ENCODE measurements at regions not wholly inside any gene's neighbourhood (a gene's known extent, or its start where the extent isn't known, plus 50 kb on each side); places are given as distances from the start of the nearest gene placed in this dataset.
"Not testable (repeated sequence)": the region's sequence is repeated elsewhere in the genome, so short reads cannot be mapped to it uniquely, and the experiment has no call there.

DNA sequence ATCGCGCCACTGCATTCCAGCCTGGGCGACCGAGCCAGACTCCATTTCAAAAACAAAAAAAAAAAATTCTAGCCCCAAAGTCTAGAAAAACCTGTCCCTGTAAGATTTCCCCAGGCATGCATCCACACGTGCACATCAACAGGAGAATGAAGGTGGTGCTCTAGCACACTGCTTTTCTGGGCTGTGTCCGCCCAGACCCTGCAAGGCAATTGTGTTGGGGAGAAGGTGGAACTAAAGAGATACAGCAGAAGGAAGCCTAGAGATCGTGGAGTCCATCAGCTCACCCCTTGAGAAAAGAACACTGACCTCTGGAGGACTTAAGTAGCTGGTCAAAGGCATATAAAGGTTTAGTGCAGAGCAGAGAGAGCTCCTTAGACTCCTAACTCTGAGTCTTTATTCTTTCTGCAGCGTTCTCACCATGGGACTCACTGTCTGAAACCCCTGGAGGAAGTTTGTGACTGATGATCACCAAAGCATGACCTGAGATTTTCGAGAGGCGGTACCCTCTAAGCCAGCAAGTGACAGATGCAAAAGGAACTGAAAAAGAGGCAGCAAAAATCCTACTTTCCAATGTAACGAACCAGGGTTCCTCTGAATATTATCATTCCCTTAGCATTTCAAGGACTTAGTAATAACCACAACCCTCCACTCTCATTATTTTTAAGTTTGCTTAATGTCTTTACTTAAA lies 179.8 kb downstream of the MEX3B start:
- DNase-seq, result no peak

DNA sequence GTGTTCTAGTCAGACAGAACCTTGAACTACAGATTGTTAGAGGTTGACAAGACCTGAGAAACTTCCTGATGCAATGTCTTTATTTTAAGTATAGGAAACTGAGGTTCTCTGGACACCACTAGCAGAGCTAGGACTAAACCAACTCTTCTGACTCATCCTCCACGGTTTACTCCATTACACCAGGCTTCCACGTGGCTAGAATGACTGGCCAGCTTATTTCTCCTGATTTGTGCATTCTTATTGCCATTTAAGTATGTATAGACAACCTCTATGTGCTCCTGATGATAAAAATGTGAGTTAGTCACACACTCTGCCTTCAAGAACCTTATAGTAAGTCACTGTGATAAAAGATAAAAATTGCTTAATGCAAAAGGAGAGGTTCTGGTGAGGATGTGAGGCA lies 182.7 kb downstream of the MEX3B start:
- DNase-seq, result no peak

DNA sequence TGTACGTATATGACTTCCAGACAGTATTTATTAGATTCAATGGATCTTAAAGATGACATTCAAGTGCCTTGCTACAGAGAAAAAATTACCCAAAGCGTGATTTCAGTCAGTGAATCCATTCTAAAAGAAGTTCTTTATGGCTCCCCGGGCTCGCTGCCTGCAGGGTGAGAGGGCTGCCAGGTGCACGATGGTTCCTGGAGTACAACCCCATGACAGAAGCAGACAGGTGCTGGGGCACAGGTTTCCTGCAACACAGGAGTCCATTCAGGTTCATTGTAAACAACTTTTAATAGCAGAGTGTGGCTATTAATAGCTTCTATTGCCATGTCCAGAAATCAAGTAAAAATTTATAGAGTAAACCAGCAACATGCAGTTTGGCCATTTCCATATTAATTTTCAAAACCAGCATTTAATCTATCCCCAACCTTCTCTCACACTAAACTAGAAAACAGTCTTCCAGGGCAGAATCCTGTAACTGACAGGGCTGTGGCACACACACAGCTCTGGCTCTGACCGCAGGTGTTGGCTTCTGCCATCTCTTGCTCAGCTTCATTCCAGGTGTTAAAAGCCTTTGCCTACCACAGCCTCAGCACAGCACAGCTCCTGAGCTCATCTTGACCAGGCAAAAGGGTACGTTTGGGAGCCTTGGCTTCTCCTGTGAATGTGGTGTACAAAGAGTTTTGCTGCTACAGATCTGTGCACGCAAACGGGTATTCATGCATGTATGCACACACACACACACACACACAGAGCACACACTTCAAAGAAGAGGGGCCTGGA lies 185.9 kb downstream of the MEX3B start:
- no peak for DNase-seq

DNA sequence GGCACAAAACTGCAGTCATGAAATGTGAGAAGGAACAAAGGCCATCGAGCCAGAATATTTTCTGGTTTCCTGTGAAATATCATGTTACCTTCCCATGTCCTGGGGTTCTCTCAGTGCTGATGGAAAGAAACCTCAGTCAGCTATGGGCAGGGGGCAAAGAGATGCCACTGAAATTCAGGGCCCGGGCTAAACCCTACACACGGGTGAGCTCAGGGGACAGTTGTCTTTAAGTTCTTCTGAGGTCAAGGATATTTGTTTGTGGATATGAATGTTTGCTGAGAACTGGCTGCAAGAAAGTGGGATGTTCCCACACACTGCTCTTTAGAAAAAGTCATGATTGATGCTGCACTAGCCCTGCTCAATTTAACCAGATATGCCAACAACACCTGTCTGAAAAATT lies 187.2 kb downstream of the MEX3B start:
- no peak for DNase-seq

DNA sequence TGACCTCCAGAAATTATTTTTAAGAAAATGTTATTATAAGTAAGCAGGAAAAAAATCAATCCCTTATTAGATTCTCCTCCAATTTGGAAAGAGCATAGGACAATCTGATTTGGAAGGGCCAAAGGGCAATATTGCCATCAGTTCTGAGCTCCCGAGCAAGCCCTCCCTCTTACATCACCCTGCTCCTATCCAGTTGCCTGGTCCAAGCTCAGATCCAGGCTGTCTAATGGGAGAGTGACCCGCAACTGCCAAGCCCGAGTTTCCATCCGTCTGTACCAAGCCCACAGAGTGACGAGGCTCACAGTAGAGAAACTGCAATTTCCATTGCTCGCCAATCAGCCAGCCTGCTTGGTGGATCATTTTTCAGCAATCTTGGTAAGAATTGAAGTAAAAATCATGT lies 187.7 kb downstream of the MEX3B start:
- no peak for DNase-seq

DNA sequence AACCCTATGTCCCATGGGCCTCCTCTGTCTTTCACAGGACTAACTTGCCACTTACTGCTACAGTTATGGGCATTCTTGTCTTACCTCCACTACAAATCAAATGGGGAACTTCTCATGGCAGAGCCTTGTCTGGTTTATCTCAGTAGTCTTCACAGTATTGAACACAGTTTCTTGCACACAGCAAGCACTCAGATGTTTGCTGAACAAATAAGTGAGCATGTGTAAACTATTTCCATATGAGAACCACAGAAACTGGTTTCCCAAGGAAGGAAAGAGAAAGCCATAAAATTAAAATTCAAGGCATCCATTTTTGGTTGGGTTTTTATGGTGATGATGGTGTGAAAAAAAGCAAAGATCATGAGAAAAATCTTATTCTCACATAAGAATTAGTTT lies 189.2 kb downstream of the MEX3B start:
- DNase-seq, result no peak

DNA sequence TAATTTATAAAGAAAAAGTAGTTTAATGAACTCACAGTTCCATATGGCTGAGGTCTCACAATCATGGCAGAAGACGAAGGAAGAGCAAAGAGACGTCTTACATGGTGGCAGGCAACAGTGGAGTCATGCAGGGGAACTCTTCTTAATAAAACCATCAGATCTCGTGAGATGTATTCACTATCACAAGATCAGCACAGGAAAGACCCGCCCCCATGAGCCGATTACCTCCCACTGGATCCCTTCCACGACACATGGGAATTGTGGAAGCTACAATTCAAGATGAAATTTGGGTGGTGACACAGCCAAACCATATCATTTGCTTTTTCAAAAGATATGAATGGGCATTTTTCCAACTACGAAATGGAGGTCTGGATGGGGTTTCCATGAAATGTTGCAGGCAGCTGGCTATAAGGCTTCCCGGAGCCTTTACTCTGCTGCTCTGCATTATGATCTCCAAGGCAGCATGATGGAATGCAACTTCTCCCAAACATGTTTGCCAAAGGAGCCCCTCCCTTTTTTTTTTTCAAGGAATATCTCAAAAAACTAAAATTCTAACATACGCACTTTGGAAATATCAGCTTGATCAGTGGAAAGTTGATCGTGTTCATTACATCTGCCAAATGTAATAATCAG lies 189.7 kb downstream of the MEX3B start:
- no peak for DNase-seq

DNA sequence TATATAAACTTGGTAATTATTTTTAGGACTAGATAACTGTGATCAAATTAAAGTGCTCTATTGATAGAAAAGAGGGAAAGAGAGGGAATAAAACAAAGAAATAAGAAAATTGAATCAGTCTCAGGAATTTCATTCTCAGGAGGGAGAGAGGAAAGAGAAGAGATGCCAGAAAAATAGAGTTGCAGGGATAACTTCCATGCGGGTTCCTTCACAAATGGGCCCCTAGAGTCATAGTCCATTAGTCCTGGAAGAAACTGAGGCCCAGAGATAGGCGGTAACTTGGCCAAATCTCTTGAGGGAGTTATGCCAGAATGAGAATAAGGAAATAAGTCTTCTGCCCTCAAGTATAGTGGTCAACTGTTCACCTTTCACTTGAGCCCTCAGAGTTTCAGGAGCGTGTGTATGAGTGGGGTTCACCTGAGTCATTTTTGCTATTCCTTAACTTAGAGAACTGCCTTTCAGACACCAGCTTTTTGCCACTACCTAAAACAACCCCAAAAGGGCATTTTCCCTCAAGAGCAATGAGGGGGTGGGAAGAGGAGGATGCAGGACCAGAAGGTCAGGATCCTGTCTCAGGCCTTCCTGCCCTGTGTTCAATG lies 192.6 kb downstream of the MEX3B start:
- DNase-seq, result no peak

DNA sequence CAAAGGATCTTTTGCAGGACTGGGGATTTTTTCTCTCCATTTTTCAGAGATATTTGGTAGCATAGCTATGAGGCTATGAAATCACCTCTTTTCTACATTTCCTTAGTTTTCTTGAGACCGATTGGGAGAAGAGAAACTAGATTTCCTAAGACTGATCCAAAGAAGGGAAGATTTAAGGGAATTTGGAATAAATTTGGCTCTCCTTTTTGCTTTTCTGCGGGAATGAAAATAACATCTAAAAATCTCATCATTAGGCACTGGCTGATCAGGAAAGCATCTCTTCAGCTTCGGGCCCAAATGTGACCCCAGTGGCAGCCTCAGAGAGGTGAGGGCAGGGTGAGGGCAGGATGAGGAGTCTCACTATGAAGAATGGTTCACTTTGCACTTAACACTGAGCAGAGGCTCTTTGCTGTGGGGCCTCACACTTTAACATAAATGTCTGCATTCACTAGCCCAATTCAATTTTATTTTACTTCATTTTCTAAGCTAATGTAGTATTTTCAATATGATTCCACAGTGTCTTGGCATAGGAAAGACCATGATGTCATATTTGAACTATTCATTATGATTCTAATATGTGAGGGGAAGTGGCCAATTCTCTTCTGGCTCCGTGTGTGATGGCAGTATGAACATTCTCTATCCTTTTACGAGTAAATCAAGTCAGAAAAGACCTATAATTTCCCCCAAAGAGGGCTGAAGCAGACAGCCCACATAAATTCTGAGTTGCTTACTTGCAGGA lies 193.2 kb downstream of the MEX3B start:
- no peak for DNase-seq

DNA sequence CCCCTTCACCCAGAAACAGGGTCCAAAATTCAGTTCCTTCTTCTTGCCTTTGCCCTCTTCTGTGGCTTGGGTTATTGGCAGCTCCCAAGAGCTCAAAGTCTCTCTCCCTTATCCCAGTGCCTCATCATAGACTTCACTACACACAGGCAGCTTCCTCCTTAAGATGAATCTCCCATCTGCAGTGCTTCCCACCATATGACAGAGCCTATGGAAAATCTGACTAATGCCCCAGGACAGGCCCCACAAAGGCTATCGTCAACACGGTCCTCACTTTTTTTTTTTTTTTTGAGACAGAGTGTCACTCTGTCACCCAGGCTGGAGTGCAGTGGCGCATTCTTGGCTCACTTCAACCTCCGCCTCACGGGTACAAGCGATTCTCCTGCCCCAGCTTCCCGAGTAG lies 194.1 kb downstream of the MEX3B start:
- DNase-seq, result no peak

DNA sequence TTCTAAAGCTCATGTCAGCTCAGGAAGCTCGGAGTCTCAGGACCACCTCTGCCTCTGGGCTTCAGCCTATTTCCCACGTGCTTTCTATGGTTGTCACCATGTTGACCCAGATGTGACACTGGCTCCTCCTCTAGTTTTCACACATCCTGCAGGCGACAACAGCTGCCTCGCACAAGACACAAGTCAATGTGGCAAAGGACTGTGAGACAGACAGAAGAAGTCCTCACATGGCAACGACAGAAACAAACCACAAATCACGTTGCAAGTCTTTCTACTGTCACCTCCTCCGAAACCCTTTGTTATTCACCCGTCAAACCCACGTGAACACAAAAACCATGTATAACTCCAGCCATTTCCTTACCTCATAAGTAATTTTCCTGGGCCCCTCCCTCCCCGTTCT lies 194.5 kb downstream of the MEX3B start:
- DNase-seq, result no peak

DNA sequence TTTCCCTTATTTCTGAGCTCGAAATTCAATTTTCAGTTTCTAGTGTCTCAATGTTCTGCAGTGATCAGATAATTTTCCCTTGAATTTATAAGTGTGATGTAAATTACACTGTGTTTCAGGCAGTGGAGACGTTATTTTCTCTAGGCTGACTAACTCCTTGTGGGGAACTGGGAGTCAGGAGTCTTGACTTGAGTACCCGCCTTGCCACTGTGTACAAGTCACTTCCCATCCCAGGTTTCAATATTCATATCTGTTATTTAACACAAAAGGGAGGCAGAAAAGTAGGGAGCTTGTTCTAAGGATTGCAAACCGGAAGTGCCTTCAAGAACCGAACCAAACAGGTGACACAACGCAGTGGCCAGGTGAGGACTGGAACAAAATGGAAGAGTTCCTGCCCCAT lies 196.5 kb downstream of the MEX3B start:
- DNase-seq, result no peak

DNA sequence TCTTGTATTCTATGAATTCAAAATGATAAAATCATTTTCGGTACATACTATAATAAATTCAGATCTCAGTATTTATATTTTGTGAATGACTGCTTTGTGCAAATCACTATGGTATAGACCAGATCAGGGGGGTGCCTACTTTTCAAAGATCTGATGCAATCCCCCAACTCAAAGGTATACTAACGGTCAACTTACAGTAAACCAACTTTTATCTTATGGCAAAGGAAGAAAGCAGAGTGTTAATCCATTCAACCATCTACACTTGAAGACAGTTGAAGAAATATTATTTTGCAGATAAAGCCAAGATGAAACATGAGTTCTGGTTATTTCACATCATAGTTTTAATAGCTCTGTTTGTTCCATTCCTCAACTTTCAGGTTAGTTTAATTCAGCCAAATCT lies 197.1 kb downstream of the MEX3B start:
- no peak for DNase-seq

DNA sequence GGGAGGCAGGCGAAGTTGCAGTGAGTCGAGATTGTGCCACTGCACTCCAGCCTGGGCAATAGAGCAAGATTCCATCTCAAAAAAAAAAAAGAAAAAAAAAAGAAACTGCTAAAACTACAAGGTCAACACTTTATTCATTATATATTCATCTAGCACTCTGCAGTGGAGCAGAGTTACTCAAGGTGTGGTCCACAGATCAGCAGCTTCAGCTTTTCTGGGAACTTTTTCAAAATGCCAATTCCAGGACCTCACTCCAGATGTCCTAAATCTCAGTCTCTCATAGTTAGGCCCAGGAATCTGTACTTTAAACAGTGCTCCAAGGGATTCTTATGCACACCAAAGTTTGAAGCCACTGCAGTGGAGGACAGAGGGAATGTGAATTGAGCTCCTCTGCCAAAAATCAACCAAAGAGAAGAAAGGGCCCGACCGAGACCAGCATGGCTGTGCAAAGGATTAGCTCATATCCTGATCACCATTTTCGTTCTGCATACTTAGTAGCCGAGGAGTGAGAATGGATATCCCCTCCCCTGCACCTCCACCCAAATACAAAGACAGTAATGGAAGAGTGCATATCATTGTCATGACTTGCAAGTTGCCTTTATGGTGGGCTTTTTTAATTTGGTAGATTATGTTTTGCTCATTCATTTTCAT lies 201.9 kb downstream of the MEX3B start:
- DNase-seq, result no peak

DNA sequence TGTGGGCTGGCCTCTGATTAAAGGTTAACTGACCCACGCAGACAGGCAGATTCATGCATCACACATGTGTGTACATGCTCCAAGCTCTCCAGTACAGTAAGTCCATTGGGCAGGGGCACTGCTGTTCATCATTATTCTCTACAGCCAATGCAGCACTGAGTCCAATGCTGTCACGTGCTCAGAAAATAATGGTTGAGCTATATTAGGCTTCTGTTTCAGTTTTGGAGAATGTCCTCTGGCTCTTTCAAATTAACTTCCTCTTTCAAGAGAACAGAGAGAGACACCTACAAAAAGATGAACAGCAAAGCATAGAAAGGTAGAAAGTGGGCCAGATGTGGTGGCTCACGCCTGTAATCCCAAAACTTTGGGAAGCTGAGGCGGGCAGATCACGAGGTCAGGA lies 202.6 kb downstream of the MEX3B start:
- no peak for DNase-seq

DNA sequence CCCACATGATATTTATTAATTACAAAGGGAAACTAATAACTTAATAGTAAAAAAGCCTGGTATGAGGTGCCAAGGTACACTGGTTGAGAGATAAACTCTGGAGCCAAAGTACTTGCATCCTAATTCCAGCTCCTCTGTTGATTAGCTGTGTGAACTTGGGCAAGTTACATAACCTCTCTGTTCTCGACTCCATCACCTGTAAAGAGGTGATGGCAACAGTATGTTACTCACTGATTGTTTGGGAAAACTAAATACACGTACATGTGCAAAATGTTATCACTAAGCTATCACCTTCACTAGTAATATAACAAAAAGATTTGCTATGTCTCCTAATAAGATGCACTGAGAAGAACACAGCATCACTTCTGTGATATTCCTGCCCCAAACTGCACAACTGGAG lies 206.4 kb downstream of the MEX3B start:
- no peak for DNase-seq

DNA sequence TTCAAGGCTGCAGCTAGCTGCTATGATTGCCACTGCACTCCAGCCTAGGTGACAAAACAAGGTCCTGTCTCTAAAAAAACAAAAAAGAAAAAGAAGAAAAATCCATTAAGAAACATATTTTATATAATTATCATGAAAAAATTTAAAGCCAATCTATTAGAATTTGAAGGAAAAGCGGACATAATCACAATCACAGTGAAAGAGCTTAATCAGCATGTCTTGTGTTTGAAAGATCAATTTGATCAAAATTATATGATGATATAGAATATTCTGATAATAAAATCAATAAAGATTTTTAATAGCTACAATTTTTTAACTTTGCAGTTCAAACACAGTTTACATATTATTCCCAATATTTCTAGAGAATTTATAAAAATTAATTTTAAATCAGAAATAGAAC lies 210.1 kb downstream of the MEX3B start:
- DNase-seq, result no peak

DNA sequence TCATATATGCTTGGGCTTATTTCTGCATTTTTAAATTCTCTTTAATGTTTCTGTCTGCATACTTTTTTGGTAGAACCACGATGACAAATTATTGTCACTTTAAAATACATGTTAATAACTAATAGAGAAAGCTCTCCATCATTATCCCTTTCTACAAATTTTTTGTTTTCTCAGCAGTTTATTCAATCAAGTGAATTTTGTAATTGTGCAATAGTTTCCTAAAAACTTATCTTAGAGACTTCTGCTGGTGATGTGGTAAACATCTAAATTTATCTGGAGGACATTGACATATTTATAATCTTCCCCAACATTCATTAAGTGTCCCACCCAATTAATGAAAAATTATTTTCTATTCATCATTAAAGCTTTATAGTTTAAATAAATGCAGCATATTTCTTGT lies 215.3 kb downstream of the MEX3B start:
- no peak for DNase-seq

DNA sequence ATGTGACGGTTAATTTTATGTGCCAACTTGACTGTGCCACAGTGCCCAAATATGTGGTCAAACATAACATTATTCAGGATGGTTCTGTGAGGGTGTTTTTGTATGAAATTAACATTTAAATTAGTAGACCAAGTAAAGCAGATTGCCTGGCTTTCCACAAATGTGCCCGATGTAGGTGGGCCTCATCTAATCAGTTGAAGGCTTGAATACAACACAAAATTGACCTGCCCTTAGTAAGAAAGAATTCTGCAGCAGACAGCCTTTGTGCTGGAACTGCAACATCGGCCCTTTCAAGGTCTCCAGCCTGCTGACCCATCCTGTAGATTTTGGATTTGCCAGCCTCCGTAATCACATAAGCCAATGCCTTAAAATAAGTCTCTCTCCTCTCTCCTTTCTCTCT lies 215.9 kb downstream of the MEX3B start:
- DNase-seq, result no peak

DNA sequence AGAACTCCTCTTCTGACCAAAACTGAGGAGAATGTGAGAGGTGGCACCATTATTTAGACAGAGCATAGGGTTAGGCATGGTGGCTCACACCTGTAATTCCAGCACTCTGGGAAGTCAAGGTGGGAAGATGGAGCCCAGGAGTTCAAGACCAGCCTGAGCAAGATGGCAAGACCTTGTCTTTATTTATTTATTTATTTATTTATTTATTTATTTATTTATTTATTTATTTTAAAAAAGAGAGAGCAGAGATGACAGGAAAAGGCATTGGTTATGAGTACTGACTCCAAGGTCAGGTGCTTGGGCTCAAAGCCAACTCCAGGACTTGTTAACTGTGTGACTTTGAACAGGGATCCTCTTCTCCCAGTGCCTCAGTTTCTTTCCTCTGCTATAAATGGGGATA lies 217.7 kb downstream of the MEX3B start:
- DNase-seq, result no peak

DNA sequence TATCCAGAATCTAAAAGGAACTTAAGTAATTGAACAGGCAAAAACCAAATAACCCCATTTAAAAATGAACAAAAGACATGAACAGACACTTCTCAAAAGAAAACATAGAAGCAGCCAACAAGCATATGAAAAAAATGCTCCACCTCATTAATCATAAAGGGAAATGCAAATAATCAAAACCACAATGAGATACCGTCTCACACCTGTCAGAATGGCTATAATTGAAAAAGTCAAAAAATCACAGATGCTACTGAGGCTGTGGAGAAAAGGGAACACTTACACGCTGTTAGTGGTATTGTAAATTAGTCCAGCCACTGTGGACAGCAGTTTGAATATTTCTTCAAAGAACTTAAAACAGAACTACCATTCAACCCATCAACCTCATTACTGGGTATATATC lies 220.7 kb downstream of the MEX3B start:
- DNase-seq, result no peak

DNA sequence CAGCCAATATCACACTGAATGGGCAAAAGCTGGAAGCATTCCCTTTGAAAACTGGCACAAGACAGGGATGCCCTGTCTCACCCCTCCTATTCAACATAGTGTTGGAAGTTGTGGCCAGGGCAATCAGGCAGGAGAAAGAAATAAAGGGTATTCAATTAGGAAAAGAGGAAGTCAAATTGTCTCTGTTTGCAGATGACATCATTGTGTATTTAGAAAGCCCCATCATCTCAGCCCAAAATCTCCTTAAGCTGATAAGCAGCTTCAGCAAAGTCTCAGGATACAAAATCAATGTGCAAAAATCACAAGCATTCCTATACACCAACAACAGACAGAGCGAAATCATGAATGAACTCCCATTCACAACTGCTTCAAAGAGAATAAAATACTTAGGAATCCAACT lies 223.2 kb downstream of the MEX3B start:
- not testable (repeated sequence) for DNase-seq

Measured in NCI-H446 (cell line).